ENCODE measurements at regions not wholly inside any gene's neighbourhood (a gene's known extent, or its start where the extent isn't known, plus 50 kb on each side); places are given as distances from the start of the nearest gene placed in this dataset.
"Not testable (repeated sequence)": the region's sequence is repeated elsewhere in the genome, so short reads cannot be mapped to it uniquely, and the experiment has no call there.

GRCh38 chr3:72082776-72083462 is 298.0 kb upstream of the PROK2 start:
- no peak for DNase-seq

- DNase-seq, result no peak
These were observed 297.3 kb upstream of the PROK2 start for GRCh38 chr3:72082186-72082715.

GRCh38 chr3:72081471-72082185 is 296.7 kb upstream of the PROK2 start:
- DNase-seq, result no peak

GRCh38 chr3:72080800-72081199 is 295.9 kb upstream of the PROK2 start:
- no peak for DNase-seq

DNA sequence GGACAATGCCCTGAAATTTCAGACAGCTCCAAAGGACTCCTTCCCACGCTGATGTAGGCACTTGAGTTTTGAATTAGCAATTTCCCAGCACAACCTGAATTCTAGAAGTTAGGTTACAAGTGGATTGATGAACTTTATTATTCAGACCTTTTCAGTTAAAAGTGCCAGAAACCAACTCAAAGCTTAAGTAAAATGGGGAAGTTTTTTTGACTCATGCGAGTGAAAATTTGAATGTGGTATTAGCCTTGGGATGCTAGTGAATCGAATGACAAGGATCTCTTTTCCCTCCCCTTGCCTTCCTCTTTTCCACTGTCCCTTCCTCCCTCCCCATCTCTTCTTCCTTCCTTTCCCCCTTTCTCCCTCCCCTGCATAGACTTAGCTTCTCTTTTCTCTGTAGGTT is 295.1 kb upstream of the PROK2 start:
- no peak for DNase-seq

DNA sequence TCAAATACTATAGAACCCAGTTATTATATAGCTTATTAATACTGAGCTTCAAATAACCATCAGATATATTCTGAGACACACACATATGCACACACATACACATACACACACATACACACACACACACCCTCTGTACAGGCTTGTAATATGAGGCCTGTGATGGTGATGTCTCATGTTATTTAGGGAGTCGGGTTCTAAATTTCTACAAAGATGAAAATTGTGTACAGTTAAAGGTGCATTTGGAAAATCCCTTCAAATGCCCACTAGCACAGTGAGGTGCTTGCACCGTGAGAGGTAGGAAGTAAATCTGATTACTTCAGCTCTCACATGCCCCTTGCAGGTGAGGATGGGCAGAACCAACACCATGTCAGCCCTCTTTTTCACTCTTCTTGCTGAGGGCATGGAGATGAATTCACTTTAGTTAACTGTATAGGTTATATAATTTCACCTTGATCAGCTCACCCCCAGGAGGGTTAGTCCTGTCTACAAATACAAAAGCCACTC is 294.5 kb upstream of the PROK2 start:
- no peak for DNase-seq

DNA sequence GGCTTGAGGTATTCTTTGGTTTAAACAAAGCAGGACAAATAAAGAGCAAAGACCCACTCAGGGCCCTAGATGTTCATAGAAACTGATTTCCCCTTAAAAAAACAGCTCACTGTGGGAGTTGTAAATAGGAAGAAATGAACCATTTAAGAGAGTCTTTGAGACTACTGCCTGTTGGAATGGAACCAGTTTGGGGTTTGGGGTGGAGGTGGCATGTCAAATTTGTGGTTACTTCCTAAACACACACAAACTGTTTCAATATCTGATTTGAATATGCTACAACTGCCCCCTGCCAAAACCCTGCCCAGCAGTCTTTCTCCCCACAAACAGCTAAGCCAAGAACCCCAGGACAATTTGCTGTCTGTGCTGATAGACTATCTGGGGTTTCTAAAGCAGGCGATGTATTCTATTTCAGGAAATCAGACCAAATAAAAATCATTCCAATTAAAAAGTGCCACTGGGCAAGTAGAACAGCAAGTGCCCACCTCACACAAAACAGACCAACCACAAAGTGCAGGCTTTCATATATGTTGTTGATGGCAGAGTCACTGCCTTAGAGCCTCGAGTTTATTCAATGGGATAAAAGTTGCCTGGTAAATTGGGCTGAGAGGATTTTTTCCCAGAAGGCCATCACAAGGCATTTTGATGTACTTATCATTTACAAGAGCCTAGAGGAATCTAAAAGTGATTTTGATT is 293.9 kb upstream of the PROK2 start:
- no peak for DNase-seq

DNA sequence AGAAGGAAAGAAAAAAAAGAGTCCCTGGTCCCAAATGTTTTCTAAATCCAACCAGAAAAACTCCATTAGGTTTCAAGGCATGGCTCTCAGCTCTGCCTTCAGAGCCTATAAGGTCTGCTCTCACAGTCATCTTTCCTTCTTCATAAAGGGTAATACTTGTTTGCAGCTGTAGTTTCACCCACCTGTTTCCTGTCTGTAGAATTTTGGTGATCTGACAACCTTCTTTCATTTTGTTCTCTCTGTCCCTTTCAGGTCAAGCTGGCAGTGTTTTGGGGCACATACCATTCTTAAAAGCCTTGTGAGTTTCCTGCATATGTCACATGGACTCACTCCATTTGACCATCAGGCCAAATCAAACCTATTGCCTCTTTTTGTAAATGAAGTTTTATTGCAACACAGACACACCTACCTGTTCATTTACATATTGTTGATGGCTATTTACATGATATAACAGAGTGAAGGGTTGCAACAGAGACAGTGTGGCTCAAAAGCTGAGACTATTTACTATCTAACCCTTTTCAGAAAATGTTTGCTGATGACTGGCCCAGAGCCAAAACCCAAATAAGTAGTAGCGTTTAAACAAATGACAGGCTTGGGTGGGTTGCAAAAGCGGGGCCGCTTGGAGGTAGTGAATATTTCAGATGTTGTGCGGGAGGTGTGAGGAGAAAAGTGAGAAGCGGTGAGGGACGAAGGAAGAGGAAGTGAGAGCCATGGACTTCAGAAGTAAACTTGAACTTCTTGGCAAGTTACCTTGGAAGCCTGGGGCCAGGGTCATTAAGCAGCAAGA is 292.7 kb upstream of the PROK2 start:
- DNase-seq, result no peak

GRCh38 chr3:72075848-72076247 is 290.9 kb upstream of the PROK2 start:
- DNase-seq, result not testable (repeated sequence)

- no peak for DNase-seq
These were observed 286.7 kb upstream of the PROK2 start for GRCh38 chr3:72071624-72072023.

DNA sequence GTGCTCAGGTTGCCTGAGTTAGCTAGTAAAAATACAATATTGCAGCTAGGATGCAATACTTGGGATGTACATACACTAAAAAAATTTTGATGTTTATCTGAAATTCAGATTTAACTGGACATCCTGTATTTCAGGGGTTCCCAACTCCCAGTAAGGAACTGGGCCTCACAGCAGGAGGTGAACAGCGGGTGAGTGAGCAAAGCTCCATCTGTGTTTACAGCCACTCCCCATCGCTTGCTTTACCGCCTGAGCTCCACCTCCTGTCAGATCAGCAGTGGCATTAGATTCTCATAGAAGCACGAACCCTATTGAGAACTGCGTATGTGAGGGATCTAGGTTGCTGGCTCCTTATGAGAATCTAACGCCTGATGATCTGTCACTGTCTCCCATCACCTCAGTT is 285.1 kb upstream of the PROK2 start:
- DNase-seq, result no peak

DNA sequence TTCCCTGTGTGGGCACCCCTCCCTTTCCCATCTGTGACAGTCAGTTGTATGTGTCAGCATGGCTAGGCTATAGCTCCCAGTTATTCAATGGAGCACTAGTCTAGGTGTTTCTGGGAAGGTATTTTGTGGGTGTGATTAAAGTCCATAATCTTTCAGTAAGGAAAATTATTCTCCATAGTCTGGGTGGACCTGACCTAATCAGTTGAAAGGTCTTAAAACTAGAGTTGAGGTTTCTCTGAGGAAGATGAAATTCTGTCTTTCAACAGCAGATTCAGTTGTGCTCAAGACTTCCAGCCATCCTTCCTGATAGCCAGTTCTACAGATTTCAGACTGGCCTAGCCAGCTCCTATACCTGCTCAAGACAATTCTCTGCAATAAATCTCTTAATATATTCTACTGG is 284.6 kb upstream of the PROK2 start:
- no peak for DNase-seq

GRCh38 chr3:72068621-72069020 is 283.7 kb upstream of the PROK2 start:
- DNase-seq, result no peak

DNA sequence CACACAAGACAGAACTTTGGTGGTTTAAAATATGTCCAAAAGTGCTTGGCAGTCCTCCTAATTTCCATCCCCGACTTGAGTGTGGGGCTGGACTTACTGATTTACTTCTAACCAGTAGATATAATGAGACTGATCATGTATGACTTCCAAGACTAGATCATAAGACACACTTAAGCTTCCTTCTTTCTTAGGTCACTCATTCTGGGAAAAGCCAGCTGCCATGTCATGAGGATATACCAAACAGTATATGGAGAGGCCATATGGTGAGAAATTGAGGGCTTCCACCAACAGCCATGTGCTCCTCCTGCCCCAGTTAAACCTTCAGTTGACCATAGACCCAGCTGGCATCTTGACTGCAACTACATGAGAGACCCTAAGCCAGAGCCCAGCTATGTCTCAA is 282.8 kb upstream of the PROK2 start:
- no peak for DNase-seq

GRCh38 chr3:72065872-72066641 is 281.1 kb upstream of the PROK2 start:
- no peak for DNase-seq

- DNase-seq, result no peak
These were observed 280.3 kb upstream of the PROK2 start for GRCh38 chr3:72065236-72065635.

- DNase-seq, result not testable (repeated sequence)
These were observed 279.8 kb upstream of the PROK2 start for GRCh38 chr3:72064727-72065126.

- DNase-seq, result no peak
These were observed 277.1 kb upstream of the PROK2 start for GRCh38 chr3:72062017-72062416.

- no peak for DNase-seq
These were observed 275.6 kb upstream of the PROK2 start for GRCh38 chr3:72060447-72061034.

DNA sequence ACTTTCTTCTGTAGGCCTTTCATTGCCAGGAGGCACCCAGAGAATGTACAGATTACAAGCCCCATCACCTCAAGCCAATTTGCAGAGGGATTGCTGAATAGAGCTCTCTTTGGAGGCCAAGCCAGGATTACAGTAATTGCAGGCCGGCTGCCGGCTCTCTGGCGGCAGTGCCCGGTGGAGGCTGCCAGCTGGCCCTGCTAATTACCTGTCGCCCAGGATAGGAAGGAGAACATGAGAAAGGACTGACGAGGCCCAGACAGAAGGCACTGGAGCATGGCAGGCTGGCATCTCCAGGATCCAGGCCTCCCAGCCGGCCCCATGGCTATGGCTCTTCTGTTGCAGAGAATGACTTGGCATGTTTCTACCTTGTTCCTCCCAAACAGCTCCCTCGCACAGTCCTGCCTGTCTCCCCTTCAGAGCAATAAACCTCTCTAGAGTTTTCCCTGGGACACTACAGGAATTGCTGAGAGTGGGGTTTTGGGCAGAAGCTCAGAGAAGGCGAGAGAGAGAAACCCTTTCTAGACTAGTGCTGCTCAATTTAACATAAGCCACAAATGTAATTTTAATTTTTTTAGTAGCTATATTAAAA is 273.6 kb upstream of the PROK2 start:
- no peak for DNase-seq

DNA sequence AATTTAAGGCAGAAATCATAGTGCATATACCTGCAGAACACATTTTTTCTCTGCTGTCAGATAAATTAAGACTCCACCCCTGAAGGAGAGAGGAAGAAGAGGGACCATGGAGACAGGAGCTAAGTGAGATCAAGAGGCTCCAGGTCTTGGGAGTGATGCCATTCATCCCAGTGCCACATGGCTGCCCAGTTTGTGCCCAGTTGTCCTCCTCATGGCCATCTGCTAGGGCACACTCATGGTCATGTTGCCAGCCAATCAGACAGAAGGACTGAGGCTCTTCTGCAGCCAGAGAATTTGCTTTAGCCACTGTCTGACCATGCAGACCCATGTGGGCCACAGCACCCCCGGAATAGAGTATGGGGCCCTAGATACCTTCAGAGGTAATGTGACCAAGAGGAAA is 270.5 kb upstream of the PROK2 start:
- DNase-seq, result no peak
